A673 (cell line): ENCODE measurements at regions not wholly inside any gene's neighbourhood (a gene's known extent, or its start where the extent isn't known, plus 50 kb on each side); places are given as distances from the start of the nearest gene placed in this dataset.

ENCODE experiments used
- EZH2 ChIP-seq: fragments of 200-600 bp; sonication (generic); IDR thresholded peaks from 2 replicates; pipeline ENCODE4 v1.6.1; 2017; ENCODE audit warnings: borderline replicate concordance, low read depth, mild to moderate bottlenecking, mixed read lengths, antibody characterized with exemption, low read length; ENCODE audit not compliant: poor library complexity, severe bottlenecking
- TF ChIP-seq, protein P1 (sequence below): fragments of 300-800, 200-600 bp; sonication (generic); conservative IDR thresholded peaks from 2 replicates; pipeline ENCODE4 v1.5.1; 2017; ENCODE audit warnings: low read depth, mild to moderate bottlenecking, antibody characterized with exemption, low read length, moderate library complexity, mixed read lengths

DNA sequence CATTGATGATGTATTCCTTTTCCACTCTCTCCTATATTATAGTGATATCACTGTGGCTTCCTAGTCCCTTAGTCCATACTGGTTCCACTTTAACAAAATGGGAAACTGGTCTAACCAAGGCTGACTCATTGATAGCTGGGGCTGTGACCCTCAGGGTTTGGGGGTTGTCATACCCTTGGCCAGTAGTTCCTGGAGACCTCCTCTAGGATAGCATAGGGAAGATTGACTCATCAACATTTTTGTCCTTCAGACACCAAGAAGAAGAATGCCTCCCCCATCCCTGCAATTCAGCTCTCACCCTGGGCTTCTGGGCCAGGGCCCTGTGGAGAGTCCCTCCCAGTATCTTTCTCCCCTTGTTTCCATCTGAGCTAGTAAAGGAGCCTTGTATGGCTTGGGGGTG is 68.8 kb upstream of the PRPS1 start:
- TF ChIP-seq, protein P1, sequence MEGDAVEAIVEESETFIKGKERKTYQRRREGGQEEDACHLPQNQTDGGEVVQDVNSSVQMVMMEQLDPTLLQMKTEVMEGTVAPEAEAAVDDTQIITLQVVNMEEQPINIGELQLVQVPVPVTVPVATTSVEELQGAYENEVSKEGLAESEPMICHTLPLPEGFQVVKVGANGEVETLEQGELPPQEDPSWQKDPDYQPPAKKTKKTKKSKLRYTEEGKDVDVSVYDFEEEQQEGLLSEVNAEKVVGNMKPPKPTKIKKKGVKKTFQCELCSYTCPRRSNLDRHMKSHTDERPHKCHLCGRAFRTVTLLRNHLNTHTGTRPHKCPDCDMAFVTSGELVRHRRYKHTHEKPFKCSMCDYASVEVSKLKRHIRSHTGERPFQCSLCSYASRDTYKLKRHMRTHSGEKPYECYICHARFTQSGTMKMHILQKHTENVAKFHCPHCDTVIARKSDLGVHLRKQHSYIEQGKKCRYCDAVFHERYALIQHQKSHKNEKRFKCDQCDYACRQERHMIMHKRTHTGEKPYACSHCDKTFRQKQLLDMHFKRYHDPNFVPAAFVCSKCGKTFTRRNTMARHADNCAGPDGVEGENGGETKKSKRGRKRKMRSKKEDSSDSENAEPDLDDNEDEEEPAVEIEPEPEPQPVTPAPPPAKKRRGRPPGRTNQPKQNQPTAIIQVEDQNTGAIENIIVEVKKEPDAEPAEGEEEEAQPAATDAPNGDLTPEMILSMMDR, result no peak
- no peak for TF ChIP-seq EZH2
